ENCODE measurements at regions not wholly inside any gene's neighbourhood (a gene's known extent, or its start where the extent isn't known, plus 50 kb on each side); places are given as distances from the start of the nearest gene placed in this dataset.

DNA sequence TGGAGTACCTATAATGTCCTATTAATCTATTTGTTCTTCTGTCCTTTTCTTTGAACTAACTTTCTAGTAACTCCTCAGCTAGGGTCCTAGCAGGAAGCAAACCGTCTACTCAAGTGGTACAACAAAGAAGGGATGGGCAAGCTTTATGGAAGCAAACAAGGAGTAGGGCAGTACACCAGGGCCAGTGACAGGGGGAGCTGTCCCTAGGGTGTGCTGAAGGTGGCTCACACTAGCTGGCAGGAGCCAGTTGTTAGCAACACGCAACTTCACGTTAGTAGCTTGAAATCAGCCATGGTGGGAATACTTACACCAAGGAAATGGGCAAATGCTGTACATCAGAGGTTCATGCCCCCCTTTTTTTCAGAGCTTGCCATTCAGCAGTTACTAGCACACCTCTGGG is 74.0 kb upstream of the EYA2 start:
- TF ChIP-seq POLR2A (IDR thresholded peaks at IDR 0.05; ENCODE audit: low read depth, low read length) = no peak
- TF ChIP-seq, protein P1, sequence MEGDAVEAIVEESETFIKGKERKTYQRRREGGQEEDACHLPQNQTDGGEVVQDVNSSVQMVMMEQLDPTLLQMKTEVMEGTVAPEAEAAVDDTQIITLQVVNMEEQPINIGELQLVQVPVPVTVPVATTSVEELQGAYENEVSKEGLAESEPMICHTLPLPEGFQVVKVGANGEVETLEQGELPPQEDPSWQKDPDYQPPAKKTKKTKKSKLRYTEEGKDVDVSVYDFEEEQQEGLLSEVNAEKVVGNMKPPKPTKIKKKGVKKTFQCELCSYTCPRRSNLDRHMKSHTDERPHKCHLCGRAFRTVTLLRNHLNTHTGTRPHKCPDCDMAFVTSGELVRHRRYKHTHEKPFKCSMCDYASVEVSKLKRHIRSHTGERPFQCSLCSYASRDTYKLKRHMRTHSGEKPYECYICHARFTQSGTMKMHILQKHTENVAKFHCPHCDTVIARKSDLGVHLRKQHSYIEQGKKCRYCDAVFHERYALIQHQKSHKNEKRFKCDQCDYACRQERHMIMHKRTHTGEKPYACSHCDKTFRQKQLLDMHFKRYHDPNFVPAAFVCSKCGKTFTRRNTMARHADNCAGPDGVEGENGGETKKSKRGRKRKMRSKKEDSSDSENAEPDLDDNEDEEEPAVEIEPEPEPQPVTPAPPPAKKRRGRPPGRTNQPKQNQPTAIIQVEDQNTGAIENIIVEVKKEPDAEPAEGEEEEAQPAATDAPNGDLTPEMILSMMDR (conservative IDR thresholded peaks at IDR 0.05; ENCODE audit: low read depth, low read length) = no peak
- no peak for TF ChIP-seq MAZ (IDR thresholded peaks at IDR 0.05; ENCODE audit: borderline replicate concordance, low read depth, low read length)
- no peak for TF ChIP-seq RAD21 (IDR thresholded peaks at IDR 0.05; ENCODE audit: low read length)
- TF ChIP-seq MXI1 (IDR thresholded peaks at IDR 0.05; ENCODE audit: borderline replicate concordance, low read depth, low read length) = no peak
- no peak for TF ChIP-seq FOS (IDR thresholded peaks at IDR 0.05; ENCODE audit: low read depth, low read length)
- TF ChIP-seq, protein P2, sequence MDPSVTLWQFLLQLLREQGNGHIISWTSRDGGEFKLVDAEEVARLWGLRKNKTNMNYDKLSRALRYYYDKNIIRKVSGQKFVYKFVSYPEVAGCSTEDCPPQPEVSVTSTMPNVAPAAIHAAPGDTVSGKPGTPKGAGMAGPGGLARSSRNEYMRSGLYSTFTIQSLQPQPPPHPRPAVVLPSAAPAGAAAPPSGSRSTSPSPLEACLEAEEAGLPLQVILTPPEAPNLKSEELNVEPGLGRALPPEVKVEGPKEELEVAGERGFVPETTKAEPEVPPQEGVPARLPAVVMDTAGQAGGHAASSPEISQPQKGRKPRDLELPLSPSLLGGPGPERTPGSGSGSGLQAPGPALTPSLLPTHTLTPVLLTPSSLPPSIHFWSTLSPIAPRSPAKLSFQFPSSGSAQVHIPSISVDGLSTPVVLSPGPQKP (IDR thresholded peaks at IDR 0.05; ENCODE audit: borderline replicate concordance, low read depth, low read length) = no peak
- TF ChIP-seq CEBPB (IDR thresholded peaks at IDR 0.05; ENCODE audit: low read depth, low read length) = no peak
- TF ChIP-seq BHLHE40 (IDR thresholded peaks at IDR 0.05; ENCODE audit: low read depth, low read length) = no peak
- no peak for TF ChIP-seq SMC3 (IDR thresholded peaks at IDR 0.05; ENCODE audit: low read depth, low read length)
- no peak for TF ChIP-seq MAFK (IDR thresholded peaks at IDR 0.05; ENCODE audit: low read depth, low read length)
